Stomach (tissue), 8 donors: ENCODE measurements at regions not wholly inside any gene's neighbourhood (a gene's known extent, or its start where the extent isn't known, plus 50 kb on each side); places are given as distances from the start of the nearest gene placed in this dataset.

Source experiments
- DNase-seq, 2 donors: peaks; one replicate each; pipeline versions ENCODE4 v3.0.0 to v3.0.0-alpha.2; 2013 to 2019
- H3K27ac ChIP-seq, 5 donors: fragments of 200-600 bp in 4 of 5; sonication (generic) in 4 of 5; one replicate each; pipeline ENCODE4 v1.5.1; 2013 to 2019; ENCODE audit warnings: mild to moderate bottlenecking in 1 of 5, moderate library complexity in 1 of 5
- H3K27me3 ChIP-seq, 3 donors: fragments of 200-600 bp; sonication (generic); one replicate each; pipeline ENCODE4 v1.5.1; 2017 to 2019; ENCODE audit warnings: mixed run types in 1 of 3
- H3K36me3 ChIP-seq, 4 donors: fragments of 200-600 bp; sonication (generic); 1 replicate in 3 of 4; 2 replicates in 1 of 4; pipeline ENCODE4 v1.5.1; 2016 to 2019
- H3K4me1 ChIP-seq, 4 donors: fragments of 200-600 bp; sonication (generic); one replicate each; pipeline ENCODE4 v1.5.1; 2016 to 2019
- H3K4me3 ChIP-seq, 4 donors: fragments of 200-600 bp; sonication (generic) in 3 of 4; one replicate each; pipeline ENCODE4 v1.5.1; 2016 to 2019; ENCODE audit warnings: mild to moderate bottlenecking in 1 of 4
- H3K9me3 ChIP-seq, 4 donors: fragments of 200-600 bp; sonication (generic); one replicate each; pipeline ENCODE4 v1.5.1; 2016 to 2019
- EP300 ChIP-seq: sonication (generic); formaldehyde crosslinking; IDR thresholded peaks from one replicate; pipeline ENCODE4 v1.6.1; 2017; ENCODE audit warnings: antibody characterized with exemption
- POLR2A ChIP-seq, 4 donors: fragments of 450-650 bp; IDR thresholded peaks; one replicate each; pipeline ENCODE4 v1.6.1; 2016; ENCODE audit warnings: antibody characterized with exemption in 4 of 4, control low read depth in 2 of 4, mild to moderate bottlenecking in 1 of 4, moderate library complexity in 1 of 4
- POLR2AphosphoS5 ChIP-seq, 3 donors: sonication (generic); formaldehyde crosslinking; IDR thresholded peaks; one replicate each; pipeline ENCODE4 v1.6.1; 2016; ENCODE audit warnings: antibody characterized with exemption in 3 of 3
- WGBS, 5 donors: extraction: QIAGEN DNeasy Blood & Tissue Kit in 3 of 5; methylation state at CpG; one replicate each; pipeline versions ENCODE4 v1.1.5 to v1.1.7; 2013 to 2018; 5-methylcytosine and 5-hydroxymethylcytosine counted together
- intact Hi-C: fragments of 100-400 bp; cut with DNase I; formaldehyde crosslinking; loops from one replicate; pipeline ENCODE4 v1.15.1; 2023; ENCODE audit warnings: low total_unique reads
- TF ChIP-seq, protein P1 (sequence below), 7 experiments: fragments of 450-650 bp in 4 of 7; fragments of 200-600 bp in 3 of 7; sonication (generic) in 3 of 7; IDR thresholded peaks; one replicate each; pipeline ENCODE4 v1.5.1; 2016 to 2019; ENCODE audit warnings: antibody characterized with exemption in 7 of 7, control low read depth in 2 of 7, mild to moderate bottlenecking in 1 of 7
- donor health status: healthy with polysubstance abuse.
- donor health status: Bipolar disorder and iron deficiency.
- donor health status: healthy.

DNA sequence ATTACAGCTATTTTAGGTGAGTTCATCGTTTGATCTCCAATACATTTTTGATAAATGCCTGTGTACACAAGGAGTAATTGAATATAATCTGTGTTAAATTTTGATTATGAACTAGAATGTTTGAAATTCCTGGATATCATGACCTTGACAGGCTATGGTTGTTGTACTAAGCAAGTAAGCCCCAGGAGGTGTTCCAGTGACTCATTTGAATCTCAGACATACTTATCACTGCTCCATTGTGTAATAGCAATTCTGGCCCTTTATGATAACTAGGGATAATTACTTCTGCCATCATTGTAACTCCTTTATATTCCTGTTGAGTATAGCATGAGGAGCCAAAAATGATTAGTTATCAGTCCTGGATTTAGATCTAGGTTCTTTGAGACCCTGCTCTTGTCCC is 1424.6 kb upstream of the ADGRB3 start:
- Histone ChIP-seq H3K4me3 (no peak overlapping the region), H3K27me3 (no peaks in the 10 kb centered on the region), H3K4me1 (no peaks in the 10 kb centered on the region), H3K36me3 (no peaks in the 10 kb centered on the region), H3K9me3 (no peaks in the 10 kb centered on the region), H3K27ac (no peak overlapping the region)
- no peak for DNase-seq
- 44 to 57% (median 45%) methylated on average over 1 of the region's 1 CpG for WGBS, 5 donors
- intact Hi-C loops = no loop called here
- no peak for TF ChIP-seq POLR2A (IDR thresholded peaks at IDR 0.05)
- TF ChIP-seq, protein P1, sequence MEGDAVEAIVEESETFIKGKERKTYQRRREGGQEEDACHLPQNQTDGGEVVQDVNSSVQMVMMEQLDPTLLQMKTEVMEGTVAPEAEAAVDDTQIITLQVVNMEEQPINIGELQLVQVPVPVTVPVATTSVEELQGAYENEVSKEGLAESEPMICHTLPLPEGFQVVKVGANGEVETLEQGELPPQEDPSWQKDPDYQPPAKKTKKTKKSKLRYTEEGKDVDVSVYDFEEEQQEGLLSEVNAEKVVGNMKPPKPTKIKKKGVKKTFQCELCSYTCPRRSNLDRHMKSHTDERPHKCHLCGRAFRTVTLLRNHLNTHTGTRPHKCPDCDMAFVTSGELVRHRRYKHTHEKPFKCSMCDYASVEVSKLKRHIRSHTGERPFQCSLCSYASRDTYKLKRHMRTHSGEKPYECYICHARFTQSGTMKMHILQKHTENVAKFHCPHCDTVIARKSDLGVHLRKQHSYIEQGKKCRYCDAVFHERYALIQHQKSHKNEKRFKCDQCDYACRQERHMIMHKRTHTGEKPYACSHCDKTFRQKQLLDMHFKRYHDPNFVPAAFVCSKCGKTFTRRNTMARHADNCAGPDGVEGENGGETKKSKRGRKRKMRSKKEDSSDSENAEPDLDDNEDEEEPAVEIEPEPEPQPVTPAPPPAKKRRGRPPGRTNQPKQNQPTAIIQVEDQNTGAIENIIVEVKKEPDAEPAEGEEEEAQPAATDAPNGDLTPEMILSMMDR (IDR thresholded peaks at IDR 0.05) = no peak
- TF ChIP-seq EP300 = no peak
- no peak for TF ChIP-seq POLR2AphosphoS5 (IDR thresholded peaks at IDR 0.05)

DNA sequence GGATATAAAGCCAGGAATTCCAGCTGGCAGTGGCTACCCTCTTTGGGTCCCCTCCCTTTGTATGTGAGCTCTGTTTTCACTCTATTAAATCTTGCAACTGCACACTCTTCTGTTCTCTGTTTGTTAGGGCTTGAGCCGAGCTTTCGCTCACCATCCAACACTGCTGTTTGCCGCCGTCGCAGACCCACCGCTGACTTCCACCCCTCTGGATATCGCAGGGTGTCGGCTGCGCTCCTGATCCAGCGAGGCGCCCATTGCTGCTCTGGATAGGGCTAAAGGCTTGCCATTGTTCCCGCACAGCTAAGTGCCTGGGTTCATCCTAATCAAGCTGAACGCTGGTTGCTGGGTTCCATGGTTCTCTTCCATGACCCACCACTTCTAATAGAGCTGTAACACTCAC is 1433.5 kb upstream of the ADGRB3 start:
- peaks cover 0 to 36% (median 17%) of the 10 kb centered on the region in 4 donors for H3K9me3 ChIP-seq

GRCh38 chr6:67200626-67201403 is 1434.3 kb upstream of the ADGRB3 start:
- TF ChIP-seq EP300 = no peak
- TF ChIP-seq, protein P1 (IDR thresholded peaks at IDR 0.05) = peak in 1 of 7 experiments; percentile 6
- H3K9me3 ChIP-seq = peaks cover 0 to 36% (median 17%) of the 10 kb centered on the region in 4 donors
- H3K27me3 ChIP-seq = no peaks in the 10 kb centered on the region
- H3K36me3 ChIP-seq = no peaks in the 10 kb centered on the region
- no peak overlapping the region for H3K27ac ChIP-seq
- no peak for DNase-seq
- intact Hi-C loops = no loop called here
- H3K4me3 ChIP-seq = no peak overlapping the region
- 76 to 87% (median 82%) methylated on average over 5 to 7 of the region's 7 CpGs for WGBS, 5 donors
- no peaks in the 10 kb centered on the region for H3K4me1 ChIP-seq

More for the DNA sequence above, 1433.5 kb upstream of the ADGRB3 start:
- 94 to 98% (median 96%) methylated on average over 13 of the region's 13 CpGs for WGBS, 5 donors
- no peak overlapping the region for H3K27ac ChIP-seq
- TF ChIP-seq EP300 (no peak), POLR2A (IDR thresholded peaks at IDR 0.05) (no peak), POLR2AphosphoS5 (IDR thresholded peaks at IDR 0.05) (no peak)
- TF ChIP-seq, protein P1 (IDR thresholded peaks at IDR 0.05) = no peak
- H3K27me3 ChIP-seq = no peaks in the 10 kb centered on the region
- no peak for DNase-seq
- no peaks in the 10 kb centered on the region for H3K4me1 ChIP-seq
- no peak overlapping the region for H3K4me3 ChIP-seq
- intact Hi-C loops = no loop called here
- no peaks in the 10 kb centered on the region for H3K36me3 ChIP-seq

DNA sequence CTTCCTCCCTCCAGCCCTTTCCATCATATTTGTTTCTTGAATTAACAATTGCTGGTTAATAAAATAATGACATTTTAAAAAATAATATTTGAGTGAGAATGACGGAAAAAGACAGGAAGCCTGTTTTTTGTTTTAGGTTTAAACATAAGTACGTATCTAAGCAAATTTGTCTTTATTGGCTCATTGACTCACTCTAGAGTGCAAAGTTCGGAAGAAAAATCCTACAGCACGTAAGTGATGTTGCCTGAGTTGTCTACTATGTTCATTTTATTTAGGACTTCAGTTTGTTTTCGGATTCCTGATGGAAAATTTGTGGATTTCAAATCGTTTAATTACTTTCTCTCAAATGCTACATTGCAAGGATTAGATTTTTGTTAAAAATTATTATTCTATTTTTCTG is 1435.7 kb upstream of the ADGRB3 start:
- DNase-seq = no peak
- Histone ChIP-seq H3K36me3 (no peaks in the 10 kb centered on the region), H3K4me3 (no peak overlapping the region), H3K9me3 (peaks cover 0 to 42% (median 17%) of the 10 kb centered on the region in 4 donors), H3K4me1 (no peaks in the 10 kb centered on the region), H3K27ac (no peak overlapping the region), H3K27me3 (no peaks in the 10 kb centered on the region)
- 65 to 71% (median 67%) methylated on average over 6 of the region's 6 CpGs for WGBS, 5 donors
- TF ChIP-seq, protein P1 (IDR thresholded peaks at IDR 0.05) = no peak
- TF ChIP-seq EP300 = no peak
- TF ChIP-seq POLR2AphosphoS5 (IDR thresholded peaks at IDR 0.05) = no peak
- no peak for TF ChIP-seq POLR2A (IDR thresholded peaks at IDR 0.05)
- intact Hi-C loops = no loop called here
